GM12878 (cell line): ENCODE measurements at regions not wholly inside any gene's neighbourhood (a gene's known extent, or its start where the extent isn't known, plus 50 kb on each side); places are given as distances from the start of the nearest gene placed in this dataset.

Experiments
- ATF3 ChIP-seq: IDR thresholded peaks from 2 replicates; pipeline ENCODE4 v1.6.1; 2011; ENCODE audit warnings: low read depth, mild to moderate bottlenecking, low read length, moderate library complexity, borderline replicate concordance; ENCODE audit errors: extremely low read depth
- ATF7 ChIP-seq: fragments of 450-650 bp; IDR thresholded peaks from 2 replicates; pipeline ENCODE4 v1.6.1; 2016; ENCODE audit warnings: low read depth, mild to moderate bottlenecking
- CBFB ChIP-seq: IDR thresholded peaks from 2 replicates; pipeline ENCODE4 v1.6.1; 2016; ENCODE audit warnings: antibody characterized with exemption, low read depth
- CBX5 ChIP-seq: sonication (generic); IDR thresholded peaks from 2 replicates; pipeline ENCODE4 v1.6.1; 2016; ENCODE audit warnings: low read depth, moderate library complexity, mild to moderate bottlenecking, inconsistent platforms
- E4F1 ChIP-seq: fragments of 450-650 bp; IDR thresholded peaks from 2 replicates; pipeline ENCODE4 v1.6.1; 2018; ENCODE audit warnings: borderline replicate concordance, mild to moderate bottlenecking; ENCODE audit not compliant: partially characterized antibody
- EED ChIP-seq: sonication (generic); IDR thresholded peaks from 2 replicates; pipeline ENCODE4 v1.6.1; 2016; ENCODE audit warnings: antibody characterized with exemption, low read depth
- EGR1 ChIP-seq, 2 experiments: IDR thresholded peaks; 1 replicate in 1 of 2; 2 replicates in 1 of 2; pipeline ENCODE4 v1.6.1; 2011 to 2012; ENCODE audit warnings: low read depth in 2 of 2, low read length in 2 of 2, borderline replicate concordance in 1 of 2, mild to moderate bottlenecking in 1 of 2, moderate library complexity in 1 of 2
- IKZF1 ChIP-seq: fragments of 450-650 bp; conservative IDR thresholded peaks from 2 replicates; pipeline ENCODE4 v1.6.1; 2017; ENCODE audit warnings: antibody characterized with exemption, mild to moderate bottlenecking
- MEF2A ChIP-seq: IDR thresholded peaks from 2 replicates; pipeline ENCODE4 v1.6.1; 2011; ENCODE audit warnings: low read depth, mild to moderate bottlenecking, low read length, moderate library complexity; ENCODE audit not compliant: insufficient read depth
- NR2F1 ChIP-seq: fragments of 450-650 bp; conservative IDR thresholded peaks from 2 replicates; pipeline ENCODE4 v1.6.1; 2017; ENCODE audit warnings: mild to moderate bottlenecking
- PRDM15 ChIP-seq: fragments of 450-650 bp; formaldehyde crosslinking; IDR thresholded peaks from 2 replicates; pipeline ENCODE4 v1.4.0; 2020; ENCODE audit warnings: mild to moderate bottlenecking, moderate library complexity
- RAD21 ChIP-seq: IDR thresholded peaks from 2 replicates; pipeline ENCODE4 v1.6.1; 2011; ENCODE audit warnings: mild to moderate bottlenecking, low read depth, low read length, moderate library complexity; ENCODE audit not compliant: insufficient read depth
- RELB ChIP-seq: fragments of 450-650 bp; IDR thresholded peaks from 2 replicates; pipeline ENCODE4 v1.6.1; 2017; ENCODE audit warnings: low read depth, mild to moderate bottlenecking, moderate library complexity
- RUNX3 ChIP-seq: IDR thresholded peaks from 2 replicates; pipeline ENCODE4 v1.6.1; 2012; ENCODE audit warnings: low read length, inconsistent platforms
- SIN3A ChIP-seq: IDR thresholded peaks from 2 replicates; pipeline ENCODE4 v1.6.1; 2012; ENCODE audit warnings: low read depth, low read length, improper control_type of control experiment
- SKIL ChIP-seq: fragments of 450-650 bp; IDR thresholded peaks from 2 replicates; pipeline ENCODE4 v1.6.1; 2017; ENCODE audit warnings: mild to moderate bottlenecking, low read depth, inconsistent platforms; ENCODE audit not compliant: poor library complexity, severe bottlenecking
- SMC3 ChIP-seq: IDR thresholded peaks from 2 replicates; pipeline ENCODE4 v1.6.1; 2011; ENCODE audit warnings: low read length, improper control_type of control experiment, borderline replicate concordance
- SP1 ChIP-seq: IDR thresholded peaks from one replicate; pipeline ENCODE4 v1.6.1; 2011; ENCODE audit warnings: low read depth, low read length
- SREBF2 ChIP-seq: IDR thresholded peaks from 2 replicates; pipeline ENCODE4 v1.6.1; 2012; ENCODE audit warnings: mild to moderate bottlenecking, low read length
- SUZ12 ChIP-seq: fragments of 200-600 bp; sonication (generic); IDR thresholded peaks from one replicate; pipeline ENCODE4 v1.6.1; 2018; ENCODE audit warnings: antibody characterized with exemption, mild to moderate bottlenecking; ENCODE audit not compliant: unreplicated experiment
- TBL1XR1 ChIP-seq: IDR thresholded peaks from 2 replicates; pipeline ENCODE4 v1.6.1; 2012; ENCODE audit warnings: low read depth, low read length, improper control_type of control experiment

GRCh38 chr2:38185012-38185491 lies 109.1 kb upstream of the CYP1B1 start (continued):
- TF ChIP-seq SKIL (peak; percentile 94), SMC3 (no peak), EED (0 out of 2 replicates have a peak, but pooled peaks have one; percentile 51), MEF2A (peak; percentile 80), SIN3A (no peak), RAD21 (peak; percentile 18; the same call in 1 of the 2 replicates), ATF7 (peak; percentile 71; the same call in 1 of the 2 replicates), SREBF2 (no peak), RUNX3 (peak; percentile 99), EGR1 (IDR thresholded peaks at IDR 0.05; ENCODE audit: borderline replicate concordance in 1 of 2, low read depth in 2 of 2, low read length in 2 of 2) (no peak), SUZ12 (no peak), ATF3 (no peak), RELB (peak; percentile 90), TBL1XR1 (peak; percentile 93), E4F1 (no peak), PRDM15 (CRISPR knock-in tag) (no peak), IKZF1 (peak; percentile 94), SP1 (no peak), CBX5 (peak; percentile 84; the same call in 1 of the 2 replicates), NR2F1 (peak; percentile 90), CBFB (peak; percentile 55; the same call in 1 of the 2 replicates)
